ENCODE measurements at regions not wholly inside any gene's neighbourhood (a gene's known extent, or its start where the extent isn't known, plus 50 kb on each side); places are given as distances from the start of the nearest gene placed in this dataset.

- TF ChIP-seq, protein P1, sequence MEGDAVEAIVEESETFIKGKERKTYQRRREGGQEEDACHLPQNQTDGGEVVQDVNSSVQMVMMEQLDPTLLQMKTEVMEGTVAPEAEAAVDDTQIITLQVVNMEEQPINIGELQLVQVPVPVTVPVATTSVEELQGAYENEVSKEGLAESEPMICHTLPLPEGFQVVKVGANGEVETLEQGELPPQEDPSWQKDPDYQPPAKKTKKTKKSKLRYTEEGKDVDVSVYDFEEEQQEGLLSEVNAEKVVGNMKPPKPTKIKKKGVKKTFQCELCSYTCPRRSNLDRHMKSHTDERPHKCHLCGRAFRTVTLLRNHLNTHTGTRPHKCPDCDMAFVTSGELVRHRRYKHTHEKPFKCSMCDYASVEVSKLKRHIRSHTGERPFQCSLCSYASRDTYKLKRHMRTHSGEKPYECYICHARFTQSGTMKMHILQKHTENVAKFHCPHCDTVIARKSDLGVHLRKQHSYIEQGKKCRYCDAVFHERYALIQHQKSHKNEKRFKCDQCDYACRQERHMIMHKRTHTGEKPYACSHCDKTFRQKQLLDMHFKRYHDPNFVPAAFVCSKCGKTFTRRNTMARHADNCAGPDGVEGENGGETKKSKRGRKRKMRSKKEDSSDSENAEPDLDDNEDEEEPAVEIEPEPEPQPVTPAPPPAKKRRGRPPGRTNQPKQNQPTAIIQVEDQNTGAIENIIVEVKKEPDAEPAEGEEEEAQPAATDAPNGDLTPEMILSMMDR (IDR thresholded peaks at IDR 0.05): no peak
Observed at GRCh38 chr2:83172841-83173240, 1286.2 kb downstream of the SUCLG1 start.

DNA sequence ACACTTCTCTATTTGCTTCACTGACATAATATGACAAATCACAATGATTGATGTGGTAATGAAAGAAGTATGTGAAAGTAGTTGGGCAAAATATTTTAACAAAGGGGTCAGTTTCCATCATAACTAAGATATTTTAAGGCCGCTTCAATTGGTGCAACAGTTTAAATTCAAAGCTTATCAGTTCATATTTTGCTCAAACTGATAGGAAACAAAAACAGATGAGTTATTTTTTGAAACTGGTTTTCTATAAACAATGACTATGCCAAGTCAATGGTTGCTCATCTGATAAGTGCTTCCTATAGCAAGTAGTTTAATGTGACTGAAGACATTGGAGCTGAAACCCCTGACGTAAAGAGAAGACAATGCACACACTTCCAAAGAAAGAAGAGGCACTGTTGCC lies 1290.7 kb downstream of the SUCLG1 start:
- TF ChIP-seq, protein P1 (IDR thresholded peaks at IDR 0.05): no peak

DNA sequence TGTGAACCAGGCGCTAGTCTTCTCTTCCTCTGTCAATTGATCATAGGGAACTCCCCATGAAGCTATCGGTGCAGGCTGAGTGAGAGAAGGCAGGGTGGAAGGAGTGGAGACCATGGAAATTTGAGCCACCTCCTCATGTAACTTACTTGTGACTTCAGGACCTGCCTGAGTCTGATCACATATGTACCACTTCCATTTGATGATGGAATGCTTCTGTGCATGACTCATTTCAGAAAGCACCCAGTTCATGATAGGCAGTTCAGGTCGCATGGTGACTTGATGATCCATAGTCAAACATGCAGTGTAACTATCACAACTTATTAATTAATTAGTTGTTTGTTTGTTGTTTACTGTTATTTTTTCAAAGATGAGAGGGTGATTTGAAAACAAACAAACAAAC lies 1296.7 kb downstream of the SUCLG1 start:
- TF ChIP-seq, protein P1 (IDR thresholded peaks at IDR 0.05): no peak

- TF ChIP-seq, protein P1 (IDR thresholded peaks at IDR 0.05): no peak
Observed at GRCh38 chr2:83160571-83160970, 1298.5 kb downstream of the SUCLG1 start.

DNA sequence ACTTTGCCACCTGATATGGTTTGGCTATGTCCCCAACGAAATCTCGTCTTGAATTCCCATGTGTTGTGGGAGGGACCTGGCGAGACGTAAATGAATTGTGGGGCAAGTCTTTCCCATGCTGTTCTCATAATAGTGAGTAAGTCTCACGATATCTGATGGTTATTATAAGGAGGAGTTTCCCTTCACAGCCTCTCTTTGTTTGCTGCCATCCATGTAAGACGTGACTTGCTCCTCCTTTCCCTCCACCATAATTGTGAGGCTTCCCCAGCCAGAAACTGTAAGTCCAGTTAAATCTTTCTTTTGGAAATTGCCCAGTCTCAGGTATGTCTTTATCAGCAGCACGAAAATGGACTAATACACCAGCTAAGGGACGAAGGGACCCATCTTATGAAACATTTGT lies 1303.3 kb downstream of the SUCLG1 start:
- TF ChIP-seq, protein P1 (IDR thresholded peaks at IDR 0.05): no peak

- TF ChIP-seq, protein P1 (IDR thresholded peaks at IDR 0.05): no peak
Observed at GRCh38 chr2:83143946-83144345, 1315.1 kb downstream of the SUCLG1 start.

DNA sequence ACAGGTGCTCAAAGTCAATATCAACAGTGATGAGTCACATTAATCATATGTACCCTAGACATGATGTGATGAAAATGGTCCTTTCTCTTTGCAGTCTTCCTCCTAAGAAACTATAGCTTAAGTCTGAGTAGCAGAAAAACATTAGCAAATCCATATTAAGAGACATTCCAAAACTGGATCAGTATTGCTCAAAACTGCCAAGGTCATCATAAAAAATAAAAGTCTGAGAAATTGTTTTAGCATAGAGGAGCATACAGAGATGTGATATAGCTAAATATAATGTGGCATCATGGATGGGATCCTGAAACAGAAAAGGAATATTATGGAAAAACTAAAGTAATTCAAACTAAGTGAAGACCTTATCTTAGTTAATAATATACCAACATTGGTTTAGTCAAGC lies 1316.1 kb downstream of the SUCLG1 start:
- TF ChIP-seq, protein P1 (IDR thresholded peaks at IDR 0.05): no peak

GRCh38 chr2:83115606-83116005 lies 1343.5 kb downstream of the SUCLG1 start:
- TF ChIP-seq, protein P1 (IDR thresholded peaks at IDR 0.05): no peak
